Spleen (tissue), 7 donors: ENCODE measurements at regions not wholly inside any gene's neighbourhood (a gene's known extent, or its start where the extent isn't known, plus 50 kb on each side); places are given as distances from the start of the nearest gene placed in this dataset.

ENCODE experiments used
- CTCF ChIP-seq, 11 experiments: fragments of 200-600 bp in 7 of 11; fragments of 450-650 bp in 4 of 11; sonication (generic) in 4 of 11; IDR thresholded peaks in 8 of 11; conservative IDR thresholded peaks in 3 of 11; 1 replicate in 7 of 11; 2 replicates in 4 of 11; pipeline versions ENCODE4 v1.4.0 to v1.8.0; 2016 to 2021; ENCODE audit warnings: antibody characterized with exemption in 11 of 11, inconsistent platforms in 4 of 11, mild to moderate bottlenecking in 1 of 11
- POLR2A ChIP-seq, 3 donors: fragments of 450-650 bp; IDR thresholded peaks; one replicate each; pipeline ENCODE4 v1.5.1; 2017; ENCODE audit warnings: antibody characterized with exemption in 3 of 3, mild to moderate bottlenecking in 1 of 3
- POLR2AphosphoS5 ChIP-seq, 3 donors: sonication (generic); formaldehyde crosslinking; IDR thresholded peaks; one replicate each; pipeline ENCODE4 v1.5.1; 2017; ENCODE audit warnings: antibody characterized with exemption in 3 of 3
- donor health status: DM: no; HTN: no; CAD: no; lungs with moderate emphysema.
- donor health status: DM: no; HTN: no; CAD: no.
- donor health status: DM: no; HTN: no; CAD: no.

DNA sequence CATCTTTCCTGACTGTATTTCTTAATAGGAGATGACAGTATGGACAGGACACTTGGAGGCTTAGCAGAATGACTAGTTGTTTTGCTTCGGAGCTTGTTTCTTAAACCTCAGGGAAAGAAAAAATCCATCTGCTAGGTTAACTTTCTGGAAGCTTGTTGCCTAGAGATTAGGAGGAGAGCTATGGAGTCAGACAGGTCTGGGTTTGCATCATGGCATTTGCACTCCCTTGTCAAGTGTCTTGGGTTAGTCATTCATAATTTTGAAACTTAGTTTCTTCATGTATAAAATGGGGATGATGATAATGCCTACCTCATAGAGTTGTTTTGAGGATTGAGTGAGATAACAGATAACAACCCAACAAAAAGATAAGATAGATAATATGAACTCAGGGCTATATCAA, 231.5 kb downstream of the STK31 start:
- TF ChIP-seq CTCF (IDR thresholded peaks at IDR 0.05 in 8 of 11, conservative IDR thresholded peaks at IDR 0.05 in 3 of 11) (no peak), POLR2A (IDR thresholded peaks at IDR 0.05) (no peak), POLR2AphosphoS5 (IDR thresholded peaks at IDR 0.05) (no peak)
